GM12878 (cell line): ENCODE measurements at regions not wholly inside any gene's neighbourhood (a gene's known extent, or its start where the extent isn't known, plus 50 kb on each side); places are given as distances from the start of the nearest gene placed in this dataset.

Source experiments
- ATAC-seq: fragments of 200-7000 bp; cut with Tn5 transposase; 3 replicates; pipeline ENCODE4 v1.9.1; 2020; ENCODE audit warnings: mild to moderate bottlenecking, moderate library complexity
- BruUV-seq: library from RNA; stranded (reverse); fragments of 400-500 nt; replicated peaks from 2 replicates; lab custom pipeline; 2021; lab: Mats Ljungman, UMichigan
- CTCF ChIA-PET: fragments of 300-600 bp; sonication (Branson Sonifier 250); formaldehyde crosslinking; extraction: SDS; loops from one replicate; lab custom pipeline; 2021; ENCODE audit warnings: inconsistent platforms; lab: Yijun Ruan, JAX
- POLR2A ChIA-PET: fragments of 350-600 bp; formaldehyde crosslinking; extraction: SDS; loops from one replicate; lab custom pipeline; 2021; ENCODE audit warnings: inconsistent platforms; lab: Charles Lee
- RAD21 ChIA-PET: fragments of 300-600 bp; sonication (Branson Sonifier 250); formaldehyde crosslinking; loops from one replicate; lab custom pipeline; 2023; ENCODE audit warnings: antibody characterized with exemption; ENCODE audit not compliant: unreplicated experiment; lab: Charles Lee
- SMC1A ChIA-PET: fragments of 300-600 bp; sonication (Branson Sonifier 250); formaldehyde crosslinking; loops from one replicate; lab custom pipeline; 2023; ENCODE audit not compliant: unreplicated experiment, uncharacterized antibody; lab: Charles Lee
- DNase-seq: peaks from one replicate; pipeline ENCODE4 v3.0.0-alpha.2; 2011; ENCODE audit warnings: low read depth, low spot score
- FAIRE-seq: peaks from 3 replicates; lab custom pipeline; 2011; peaks lifted over from hg19 to GRCh38; lab: Jason Lieb, UNC
- H2AFZ ChIP-seq: 2 replicates; pipeline ENCODE4 v1.6.0; 2011; ENCODE audit warnings: low read depth, low read length, control low read depth; ENCODE audit not compliant: control insufficient read depth
- H3K27ac ChIP-seq: 2 replicates; pipeline ENCODE4 v1.5.1; 2011; ENCODE audit warnings: control low read depth; ENCODE audit not compliant: control insufficient read depth, insufficient read depth
- H3K27me3 ChIP-seq, 2 experiments: replicated peaks in 1 of 2; 2 replicates each; pipeline versions ENCODE4 v1.6.0 to v1.6.1; 2011; ENCODE audit warnings: low read length in 1 of 2; ENCODE audit not compliant: control insufficient read depth in 2 of 2, insufficient read depth in 2 of 2
- H3K36me3 ChIP-seq, 2 experiments: 2 replicates each; pipeline ENCODE4 v1.5.1; 2011; ENCODE audit warnings: low read length in 1 of 2; ENCODE audit not compliant: control insufficient read depth in 2 of 2, insufficient read depth in 2 of 2
- H3K4me1 ChIP-seq: 2 replicates; pipeline ENCODE4 v1.6.1; 2011; ENCODE audit warnings: mild to moderate bottlenecking, low read length, moderate library complexity, mixed read lengths; ENCODE audit not compliant: control insufficient read depth, insufficient read depth
- H3K4me2 ChIP-seq: 2 replicates; pipeline ENCODE4 v1.6.0; 2011; ENCODE audit warnings: control low read depth; ENCODE audit not compliant: control insufficient read depth, insufficient read depth
- H3K4me3 ChIP-seq: fragments of 200-600 bp; sonication (generic); 2 replicates; pipeline ENCODE4 v1.5.1; 2016
- H3K79me2 ChIP-seq: 2 replicates; pipeline ENCODE4 v1.6.0; 2011; ENCODE audit warnings: low read length; ENCODE audit not compliant: control insufficient read depth, insufficient read depth
- H3K9ac ChIP-seq: 2 replicates; pipeline ENCODE4 v1.8.0; 2011; ENCODE audit warnings: low read length, control low read depth, mixed read lengths; ENCODE audit not compliant: control insufficient read depth, insufficient read depth
- H3K9me3 ChIP-seq: replicated peaks from 3 replicates; pipeline ENCODE4 v1.5.1; 2011; ENCODE audit warnings: mild to moderate bottlenecking, low read length; ENCODE audit not compliant: control insufficient read depth, insufficient read depth
- H4K20me1 ChIP-seq: 2 replicates; pipeline ENCODE4 v1.6.0; 2011; ENCODE audit not compliant: control insufficient read depth, insufficient read depth
- CHD4 ChIP-seq: fragments of 200-600 bp; sonication (generic); IDR thresholded peaks from 2 replicates; pipeline ENCODE4 v1.6.1; 2016; ENCODE audit warnings: mild to moderate bottlenecking
- CTCF ChIP-seq, 3 experiments: IDR thresholded peaks in 2 of 3; conservative IDR thresholded peaks in 1 of 3; 2 replicates each; pipeline ENCODE4 v1.5.1; 2011; ENCODE audit warnings: low read depth in 3 of 3, low read length in 3 of 3, mild to moderate bottlenecking in 3 of 3, control low read depth in 2 of 3, moderate library complexity in 2 of 3, inconsistent platforms in 1 of 3, mixed read lengths in 1 of 3; ENCODE audit not compliant: control insufficient read depth in 2 of 3, insufficient read depth in 1 of 3; ENCODE audit errors: extremely low read depth in 1 of 3
- ESRRA ChIP-seq: IDR thresholded peaks from 2 replicates; pipeline ENCODE4 v1.6.1; 2012; ENCODE audit warnings: mild to moderate bottlenecking, low read length, improper control_type of control experiment
- FOS ChIP-seq: IDR thresholded peaks from 3 replicates; pipeline ENCODE4 v1.6.1; 2011; ENCODE audit warnings: borderline replicate concordance; ENCODE audit not compliant: insufficient read length; ENCODE audit errors: extremely low read depth
- GABPA ChIP-seq: IDR thresholded peaks from 2 replicates; pipeline ENCODE4 v1.6.1; 2014; ENCODE audit warnings: antibody characterized with exemption, low read depth, mild to moderate bottlenecking, inconsistent platforms
- IKZF1 ChIP-seq: fragments of 450-650 bp; conservative IDR thresholded peaks from 2 replicates; pipeline ENCODE4 v1.6.1; 2017; ENCODE audit warnings: antibody characterized with exemption, mild to moderate bottlenecking
- IKZF2 ChIP-seq, 2 experiments: fragments of 450-650 bp; IDR thresholded peaks; 2 replicates each; pipeline ENCODE4 v1.6.1; 2017; ENCODE audit warnings: mild to moderate bottlenecking in 2 of 2, moderate library complexity in 2 of 2
- LARP7 ChIP-seq: fragments of 450-650 bp; IDR thresholded peaks from 2 replicates; pipeline ENCODE4 v1.6.1; 2017; ENCODE audit warnings: mild to moderate bottlenecking
- MYC ChIP-seq: IDR thresholded peaks from 2 replicates; pipeline ENCODE4 v1.6.1; 2011; ENCODE audit warnings: mild to moderate bottlenecking, low read length, moderate library complexity, inconsistent platforms; ENCODE audit not compliant: insufficient read depth, insufficient replicate concordance, insufficient read length, severe bottlenecking
- NRF1 ChIP-seq: conservative IDR thresholded peaks from 2 replicates; pipeline ENCODE4 v1.6.1; 2011; ENCODE audit warnings: mild to moderate bottlenecking, low read depth, low read length, improper control_type of control experiment
- POLR2AphosphoS5 ChIP-seq: IDR thresholded peaks from 2 replicates; pipeline ENCODE4 v1.6.1; 2011; ENCODE audit warnings: mild to moderate bottlenecking, low read length, inconsistent platforms
- RELB ChIP-seq: fragments of 450-650 bp; IDR thresholded peaks from 2 replicates; pipeline ENCODE4 v1.6.1; 2017; ENCODE audit warnings: low read depth, mild to moderate bottlenecking, moderate library complexity
- SMAD5 ChIP-seq: IDR thresholded peaks from 2 replicates; pipeline ENCODE4 v1.6.1; 2016; ENCODE audit warnings: antibody characterized with exemption, low read depth
- SMC3 ChIP-seq: IDR thresholded peaks from 2 replicates; pipeline ENCODE4 v1.6.1; 2011; ENCODE audit warnings: low read length, improper control_type of control experiment, borderline replicate concordance
- SREBF1 ChIP-seq: IDR thresholded peaks from 2 replicates; pipeline ENCODE4 v1.6.1; 2012; ENCODE audit warnings: mild to moderate bottlenecking, low read length
- ZNF24 ChIP-seq: fragments of 450-650 bp; IDR thresholded peaks from 2 replicates; pipeline ENCODE4 v1.6.1; 2017; ENCODE audit warnings: antibody characterized with exemption, mild to moderate bottlenecking
- WGBS: methylation state at CpG from one replicate; pipeline ENCODE4 v1.1.6; 2016; ENCODE audit warnings: low lambda C conversion rate; ENCODE audit not compliant: insufficient replicate concordance, insufficient coverage; ENCODE audit errors: missing lambda C conversion rate; 5-methylcytosine and 5-hydroxymethylcytosine counted together
- in situ Hi-C: fragments of 300-500 bp; cut with MboI; formaldehyde crosslinking; loops from 9 replicates; pipeline ENCODE4 v1.14.3; 2018; ENCODE audit warnings: mixed read lengths
- intact Hi-C: fragments of 100-400 bp; cut with micrococcal nuclease; formaldehyde crosslinking; loops from one replicate; pipeline ENCODE4 v1.14.2; 2022; ENCODE audit not compliant: unreplicated experiment
- TF ChIP-seq, protein P1 (sequence below): fragments of 450-650 bp; formaldehyde crosslinking; IDR thresholded peaks from 2 replicates; pipeline ENCODE4 v1.4.0; 2022; ENCODE audit warnings: mild to moderate bottlenecking, moderate library complexity

DNA sequence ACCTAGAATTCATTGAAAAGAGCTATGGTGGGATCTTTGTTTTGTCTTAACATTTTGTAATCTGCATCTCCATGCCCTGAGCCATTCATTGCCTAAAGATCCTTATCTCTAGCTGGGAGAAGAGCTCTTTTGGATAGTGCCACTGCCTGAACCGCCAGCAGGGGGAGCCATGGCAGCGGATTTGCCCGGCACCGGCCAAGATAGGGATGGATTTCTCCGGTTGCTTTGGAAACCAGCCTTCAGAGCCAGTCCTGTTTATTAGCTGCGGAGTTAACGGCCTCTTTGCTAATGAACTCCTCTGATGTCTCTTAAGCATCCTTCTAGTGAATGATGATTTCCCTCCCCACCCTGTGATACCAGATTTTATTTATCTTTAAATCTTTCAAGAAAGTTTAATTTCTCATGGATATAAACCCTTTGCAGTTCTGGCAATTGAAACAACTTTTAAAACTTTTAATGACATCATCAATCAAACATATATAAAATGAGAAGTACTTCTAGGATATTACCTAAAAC, 58.2 kb upstream of the LYZL2 start (continued):
- TF ChIP-seq ESRRA (0 out of 2 replicates have a peak, but pooled peaks have one; percentile 21), ZNF24 (no peak), RELB (no peak), SMC3 (peak; percentile 88), CTCF (IDR thresholded peaks at IDR 0.05 in 2 of 3, conservative IDR thresholded peaks at IDR 0.05 in 1 of 3; ENCODE audit: control insufficient read depth in 2 of 3, extremely low read depth in 1 of 3, insufficient read depth in 1 of 3, low read depth in 3 of 3, low read length in 3 of 3) (peak; percentile 88 to 93 (median 89)), GABPA (no peak), LARP7 (no peak)

DNA sequence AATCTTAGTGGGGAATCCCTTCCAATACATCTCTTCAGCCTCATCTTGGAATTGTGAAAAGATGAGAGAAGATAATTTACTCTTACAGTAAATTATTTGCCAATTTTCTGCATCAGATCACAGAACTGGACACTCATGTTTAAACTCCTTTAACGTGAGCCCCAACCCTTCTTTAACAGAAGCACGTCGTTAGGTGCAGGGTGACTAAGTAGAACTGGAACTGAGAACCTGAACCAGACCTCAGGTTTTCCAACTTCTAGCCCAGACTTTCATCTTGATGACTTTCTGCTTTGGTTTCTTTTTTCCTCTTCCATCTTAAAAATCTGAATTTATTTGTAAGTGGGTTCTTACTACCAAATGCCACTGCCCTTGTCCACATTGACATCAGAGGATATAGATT, 57.2 kb upstream of the LYZL2 start:
- Histone ChIP-seq H3K27me3 (no peaks in the 10 kb centered on the region), H3K9ac (no peak overlapping the region), H3K9me3 (no peaks in the 10 kb centered on the region), H3K4me3 (no peak overlapping the region), H2AFZ (no peak overlapping the region), H3K36me3 (no peaks in the 10 kb centered on the region), H3K4me1 (0 out of 2 replicates have a peak, but pooled peaks cover 5% of the 10 kb centered on the region), H3K79me2 (no peaks in the 10 kb centered on the region), H3K4me2 (no peak overlapping the region), H4K20me1 (no peaks in the 10 kb centered on the region), H3K27ac (no peak overlapping the region)
- DNase-seq (no peak), FAIRE-seq (no peak), ATAC-seq (peak; percentile 66)
- RAD21 ChIA-PET: interaction anchor here (1.0 to 2.1 kb wide), 6 partner anchors 15 to 97 kb away, joined by 4 to 10 read pairs (median 6); no protein-coding TSS in a partner anchor
- SMC1A ChIA-PET: interaction anchor here (1.0 to 5.3 kb wide), 9 partner anchors 10 to 805 kb away, joined by 3 to 35 read pairs (median 5); no protein-coding TSS in a partner anchor
- WGBS: 2% methylated on average over 3 of the region's 3 CpGs
- intact Hi-C loops: loop anchor here (1.0 to 5.0 kb wide), 3 partner anchors 32 to 96 kb away; no protein-coding TSS in a partner anchor
- in situ Hi-C loops: no loop called here
- CTCF ChIA-PET: interaction anchor here (0.8 to 5.9 kb wide), 15 partner anchors 8 to 1122 kb away, joined by 3 to 60 read pairs (median 7); no protein-coding TSS in a partner anchor
- no TSS peak for BruUV-seq
- POLR2A ChIA-PET: no interaction called here
- TF ChIP-seq POLR2AphosphoS5 (no peak), SMAD5 (no peak), FOS (no peak), CHD4 (no peak), IKZF1 (no peak), MYC (no peak), IKZF2 (IDR thresholded peaks at IDR 0.05) (no peak), NRF1 (no peak), SREBF1 (no peak)
- TF ChIP-seq, protein P1, sequence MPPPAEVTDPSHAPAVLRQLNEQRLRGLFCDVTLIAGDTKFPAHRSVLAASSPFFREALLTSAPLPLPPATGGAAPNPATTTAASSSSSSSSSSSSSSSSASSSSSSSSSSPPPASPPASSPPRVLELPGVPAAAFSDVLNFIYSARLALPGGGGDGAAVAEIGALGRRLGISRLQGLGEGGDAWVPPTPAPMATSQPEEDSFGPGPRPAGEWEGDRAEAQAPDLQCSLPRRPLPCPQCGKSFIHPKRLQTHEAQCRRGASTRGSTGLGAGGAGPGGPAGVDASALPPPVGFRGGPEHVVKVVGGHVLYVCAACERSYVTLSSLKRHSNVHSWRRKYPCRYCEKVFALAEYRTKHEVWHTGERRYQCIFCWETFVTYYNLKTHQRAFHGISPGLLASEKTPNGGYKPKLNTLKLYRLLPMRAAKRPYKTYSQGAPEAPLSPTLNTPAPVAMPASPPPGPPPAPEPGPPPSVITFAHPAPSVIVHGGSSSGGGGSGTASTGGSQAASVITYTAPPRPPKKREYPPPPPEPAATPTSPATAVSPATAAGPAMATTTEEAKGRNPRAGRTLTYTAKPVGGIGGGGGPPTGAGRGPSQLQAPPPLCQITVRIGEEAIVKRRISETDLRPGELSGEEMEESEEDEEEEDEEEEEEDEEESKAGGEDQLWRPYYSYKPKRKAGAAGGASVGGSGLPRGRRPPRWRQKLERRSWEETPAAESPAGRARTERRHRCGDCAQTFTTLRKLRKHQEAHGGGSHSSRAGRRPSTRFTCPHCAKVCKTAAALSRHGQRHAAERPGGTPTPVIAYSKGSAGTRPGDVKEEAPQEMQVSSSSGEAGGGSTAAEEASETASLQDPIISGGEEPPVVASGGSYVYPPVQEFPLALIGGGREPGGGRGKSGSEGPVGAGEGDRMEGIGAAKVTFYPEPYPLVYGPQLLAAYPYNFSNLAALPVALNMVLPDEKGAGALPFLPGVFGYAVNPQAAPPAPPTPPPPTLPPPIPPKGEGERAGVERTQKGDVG: no peak
